ENCODE measurements at regions not wholly inside any gene's neighbourhood (a gene's known extent, or its start where the extent isn't known, plus 50 kb on each side); places are given as distances from the start of the nearest gene placed in this dataset.

DNA sequence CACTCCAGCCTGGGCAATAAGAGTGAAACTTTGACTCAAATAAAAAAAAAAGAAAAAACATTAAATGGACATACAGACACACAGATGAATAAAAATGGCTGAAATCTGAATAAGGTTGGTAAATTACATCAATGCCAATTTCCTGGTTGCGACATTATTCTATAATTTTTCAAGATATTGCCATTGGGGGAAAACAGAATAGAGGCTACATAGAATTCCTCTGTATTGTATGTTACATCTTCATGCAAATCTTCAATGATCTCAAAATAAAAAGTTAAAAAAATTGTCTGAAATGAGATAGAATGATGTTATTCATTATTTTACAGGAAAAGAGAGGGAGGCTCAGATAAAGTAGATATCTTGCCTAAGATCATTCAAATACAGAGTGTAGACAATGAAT lies 234.0 kb downstream of the SDHAF3 start:
- TF ChIP-seq, protein P1, sequence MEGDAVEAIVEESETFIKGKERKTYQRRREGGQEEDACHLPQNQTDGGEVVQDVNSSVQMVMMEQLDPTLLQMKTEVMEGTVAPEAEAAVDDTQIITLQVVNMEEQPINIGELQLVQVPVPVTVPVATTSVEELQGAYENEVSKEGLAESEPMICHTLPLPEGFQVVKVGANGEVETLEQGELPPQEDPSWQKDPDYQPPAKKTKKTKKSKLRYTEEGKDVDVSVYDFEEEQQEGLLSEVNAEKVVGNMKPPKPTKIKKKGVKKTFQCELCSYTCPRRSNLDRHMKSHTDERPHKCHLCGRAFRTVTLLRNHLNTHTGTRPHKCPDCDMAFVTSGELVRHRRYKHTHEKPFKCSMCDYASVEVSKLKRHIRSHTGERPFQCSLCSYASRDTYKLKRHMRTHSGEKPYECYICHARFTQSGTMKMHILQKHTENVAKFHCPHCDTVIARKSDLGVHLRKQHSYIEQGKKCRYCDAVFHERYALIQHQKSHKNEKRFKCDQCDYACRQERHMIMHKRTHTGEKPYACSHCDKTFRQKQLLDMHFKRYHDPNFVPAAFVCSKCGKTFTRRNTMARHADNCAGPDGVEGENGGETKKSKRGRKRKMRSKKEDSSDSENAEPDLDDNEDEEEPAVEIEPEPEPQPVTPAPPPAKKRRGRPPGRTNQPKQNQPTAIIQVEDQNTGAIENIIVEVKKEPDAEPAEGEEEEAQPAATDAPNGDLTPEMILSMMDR (IDR thresholded peaks at IDR 0.05), result no peak
- TF ChIP-seq POLR2A (IDR thresholded peaks at IDR 0.05), result no peak

Data from adrenal gland (tissue), 5 donors.